ENCODE measurements at regions not wholly inside any gene's neighbourhood (a gene's known extent, or its start where the extent isn't known, plus 50 kb on each side); places are given as distances from the start of the nearest gene placed in this dataset.

- TF ChIP-seq CTCF (IDR thresholded peaks at IDR 0.05; ENCODE audit: insufficient read depth, low read length, poor library complexity, severe bottlenecking) = no peak
- no peak for TF ChIP-seq EZH2phosphoT487 (conservative IDR thresholded peaks at IDR 0.05; ENCODE audit: low read length)
Observed at GRCh38 chr5:42143361-42143760, 218.3 kb downstream of the FBXO4 start.
